ENCODE measurements at regions not wholly inside any gene's neighbourhood (a gene's known extent, or its start where the extent isn't known, plus 50 kb on each side); places are given as distances from the start of the nearest gene placed in this dataset.

- no peak for DNase-seq
These were observed 1377.6 kb downstream of the CDH11 start for GRCh38 chr16:63744077-63744874.

DNA sequence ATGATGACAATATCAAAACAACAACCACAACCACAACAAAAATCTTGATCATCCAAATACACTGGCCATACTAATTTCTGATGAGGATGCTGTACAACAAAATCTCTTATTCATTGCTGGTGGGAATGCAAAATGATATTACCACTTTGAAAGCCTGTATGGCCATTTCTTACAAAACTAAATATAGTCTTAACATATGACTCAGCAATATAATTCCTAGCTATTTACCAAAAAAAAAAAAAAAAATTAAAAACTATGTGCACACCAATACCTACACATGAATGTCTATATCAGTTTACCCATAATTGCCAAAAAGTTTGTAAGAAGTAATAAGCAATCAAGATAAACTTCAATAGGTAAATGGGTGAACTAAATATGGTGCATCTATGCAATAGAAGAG lies 1379.7 kb downstream of the CDH11 start:
- no peak for DNase-seq

DNA sequence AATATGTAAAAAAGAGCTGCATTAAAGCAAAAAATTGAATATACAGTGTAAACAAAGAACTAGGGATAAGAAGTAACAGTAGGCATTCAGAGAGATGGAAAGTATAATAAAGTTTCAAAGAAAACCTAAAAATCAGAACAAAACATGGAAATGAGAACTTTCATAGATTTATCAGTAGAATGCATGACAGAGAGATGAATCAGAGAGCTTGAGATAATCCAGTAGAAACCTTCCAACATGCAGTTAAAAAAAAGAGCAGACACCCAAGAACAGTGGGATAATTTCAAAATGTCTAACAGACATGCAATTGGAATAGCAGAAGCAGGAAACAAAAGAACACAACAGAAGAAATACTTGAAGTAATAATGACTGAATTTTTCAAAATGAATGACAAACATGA lies 1384.2 kb downstream of the CDH11 start:
- DNase-seq, result no peak

DNA sequence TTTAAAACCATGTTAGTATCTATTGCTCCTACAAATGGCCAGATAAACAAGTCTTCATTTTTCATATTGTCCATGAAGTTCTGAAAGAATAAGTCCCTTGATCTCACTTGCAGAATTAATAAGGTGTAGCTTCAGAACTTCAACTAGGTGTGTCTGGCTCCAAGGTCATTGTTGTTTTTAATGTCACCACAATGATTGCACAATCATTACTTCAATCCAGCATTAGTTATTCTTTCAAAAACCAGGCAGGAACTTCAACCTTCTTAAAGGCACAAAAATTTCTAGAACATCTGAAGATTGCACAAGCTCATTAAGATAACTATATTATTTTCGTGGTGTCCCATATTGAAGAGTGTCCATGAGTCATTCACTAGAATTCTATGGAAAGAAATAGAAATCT lies 1386.4 kb downstream of the CDH11 start:
- DNase-seq, result no peak

DNA sequence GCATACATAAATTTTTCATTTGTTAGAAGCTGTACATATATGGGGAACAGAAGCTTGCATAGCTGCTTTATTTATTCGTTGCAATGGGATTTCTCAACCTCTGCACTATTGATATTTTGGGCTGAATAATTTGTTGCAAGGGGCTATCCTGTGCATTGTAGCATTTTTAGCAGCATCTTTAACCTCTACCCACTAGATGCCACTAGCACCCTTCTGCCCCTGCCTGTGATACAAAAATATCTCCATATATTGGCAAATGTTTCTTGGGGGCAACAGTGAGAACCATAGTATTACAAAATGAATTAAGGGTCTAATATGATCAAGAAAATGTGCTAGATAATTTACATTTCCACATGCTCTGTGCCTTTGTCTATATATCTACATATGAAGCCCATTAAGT lies 1401.0 kb downstream of the CDH11 start:
- DNase-seq, result no peak

GRCh38 chr16:63719926-63720325 lies 1401.9 kb downstream of the CDH11 start:
- DNase-seq, result no peak

DNA sequence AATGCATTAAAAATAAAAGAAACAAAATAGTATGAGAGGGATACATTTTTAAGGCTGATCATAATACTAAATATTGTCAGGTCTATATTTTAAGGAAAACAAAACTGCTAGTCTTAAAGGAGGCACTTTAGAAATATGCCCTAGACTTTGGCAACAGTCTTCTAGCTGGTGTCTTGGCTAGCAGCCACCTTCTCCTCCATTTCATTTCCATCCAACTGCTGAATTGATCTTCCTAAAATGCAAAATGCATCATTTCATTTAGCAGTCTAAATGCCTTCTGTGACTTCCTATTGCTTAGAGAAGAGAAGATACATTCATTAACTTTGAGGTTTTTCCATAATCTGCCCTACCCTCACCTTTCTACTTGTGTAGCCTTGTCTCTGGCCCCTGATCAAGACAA lies 1404.1 kb downstream of the CDH11 start:
- no peak for DNase-seq

DNA sequence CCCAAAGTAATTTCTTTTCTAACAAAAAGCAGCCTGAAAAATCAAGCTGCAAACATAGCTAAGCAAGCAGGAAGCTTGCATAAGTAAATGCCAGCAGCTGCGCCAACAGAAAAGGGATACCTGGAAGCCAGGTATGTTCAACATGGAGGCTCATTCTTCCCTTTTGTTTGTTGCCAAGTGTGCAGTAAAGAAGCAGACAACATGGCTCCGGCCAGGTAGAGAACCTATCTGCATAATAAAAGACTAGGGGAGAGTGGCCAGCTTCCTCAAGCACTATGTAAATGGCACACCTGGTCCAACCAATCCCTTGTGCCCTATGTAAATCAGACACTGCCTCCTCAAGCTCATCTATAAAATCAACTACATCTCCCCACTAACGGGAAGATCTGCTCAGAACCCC lies 1407.0 kb downstream of the CDH11 start:
- DNase-seq, result no peak

- no peak for DNase-seq
These were observed 1409.1 kb downstream of the CDH11 start for GRCh38 chr16:63712725-63713124.

- no peak for DNase-seq
These were observed 1418.3 kb downstream of the CDH11 start for GRCh38 chr16:63703612-63704011.

DNA sequence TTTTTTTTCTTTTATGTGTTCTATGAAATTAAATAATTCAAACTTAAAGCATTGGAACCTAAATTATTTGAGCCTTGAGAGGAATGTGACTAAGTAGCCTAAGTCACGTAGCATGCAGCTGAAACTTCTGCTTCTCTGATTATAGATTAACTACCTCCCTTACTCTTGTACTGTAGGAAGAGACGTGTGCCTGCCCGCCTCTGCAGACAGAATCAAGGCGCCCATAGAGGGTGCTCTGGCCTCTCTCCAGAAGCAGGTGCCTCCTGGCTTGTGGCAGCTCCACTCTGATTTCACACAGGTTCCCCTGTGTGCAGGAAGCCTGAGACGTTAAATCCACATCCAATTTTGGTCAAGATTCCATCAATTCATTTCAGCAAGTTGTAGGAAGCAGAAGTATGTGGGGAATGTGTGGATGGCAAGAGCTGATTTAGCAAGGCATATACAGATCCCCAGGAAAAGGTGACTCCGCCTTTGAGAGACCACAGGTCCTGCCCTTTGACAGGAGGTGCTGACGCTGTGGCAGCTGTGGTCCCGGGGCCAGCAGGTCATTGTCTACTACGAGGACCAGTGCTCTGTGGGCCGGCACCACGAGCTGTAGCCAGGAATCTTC lies 1418.8 kb downstream of the CDH11 start:
- DNase-seq, result no peak

GRCh38 chr16:63697736-63698135 lies 1424.1 kb downstream of the CDH11 start:
- DNase-seq, result no peak

- DNase-seq, result no peak
These were observed 1426.5 kb downstream of the CDH11 start for GRCh38 chr16:63695347-63695746.

DNA sequence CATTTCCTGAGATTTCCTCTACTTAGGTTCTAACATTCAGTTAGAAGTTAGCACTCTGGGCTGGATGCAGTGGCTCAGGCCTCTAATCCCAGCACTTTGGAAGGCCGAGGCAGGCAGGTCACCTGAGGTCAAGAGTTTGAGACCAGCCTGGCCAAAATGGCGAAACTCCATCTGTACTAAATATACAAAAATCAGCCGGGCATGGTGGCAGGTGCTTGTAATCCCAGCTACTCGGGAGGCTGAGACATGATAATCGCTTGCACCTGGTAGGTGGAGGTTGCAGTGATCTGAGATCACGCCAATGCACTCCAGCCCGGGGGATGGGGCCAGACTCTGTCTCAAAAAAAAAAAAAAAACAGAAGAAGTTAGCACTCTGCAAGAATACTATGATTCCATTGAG lies 1430.9 kb downstream of the CDH11 start:
- no peak for DNase-seq

GRCh38 chr16:63690267-63690666 lies 1431.6 kb downstream of the CDH11 start:
- DNase-seq, result no peak

DNA sequence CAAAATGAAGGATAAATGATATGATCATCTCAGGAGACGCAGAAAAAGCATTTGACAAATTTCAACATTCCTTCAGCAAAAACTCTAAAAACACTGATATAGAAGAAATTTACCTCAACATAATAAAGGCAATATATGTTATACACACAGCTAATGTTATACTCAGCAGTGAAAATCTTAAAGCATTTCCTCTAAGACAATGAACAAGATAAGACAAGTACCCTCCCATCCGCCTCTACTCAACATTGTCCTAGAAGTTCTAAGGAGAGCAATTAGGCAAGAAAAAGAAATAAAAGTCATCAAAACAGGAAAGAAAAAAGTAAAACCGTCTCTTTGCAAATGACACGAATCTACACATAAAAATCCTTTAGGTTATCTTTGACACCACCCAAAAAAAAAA lies 1432.8 kb downstream of the CDH11 start:
- DNase-seq, result no peak

DNA sequence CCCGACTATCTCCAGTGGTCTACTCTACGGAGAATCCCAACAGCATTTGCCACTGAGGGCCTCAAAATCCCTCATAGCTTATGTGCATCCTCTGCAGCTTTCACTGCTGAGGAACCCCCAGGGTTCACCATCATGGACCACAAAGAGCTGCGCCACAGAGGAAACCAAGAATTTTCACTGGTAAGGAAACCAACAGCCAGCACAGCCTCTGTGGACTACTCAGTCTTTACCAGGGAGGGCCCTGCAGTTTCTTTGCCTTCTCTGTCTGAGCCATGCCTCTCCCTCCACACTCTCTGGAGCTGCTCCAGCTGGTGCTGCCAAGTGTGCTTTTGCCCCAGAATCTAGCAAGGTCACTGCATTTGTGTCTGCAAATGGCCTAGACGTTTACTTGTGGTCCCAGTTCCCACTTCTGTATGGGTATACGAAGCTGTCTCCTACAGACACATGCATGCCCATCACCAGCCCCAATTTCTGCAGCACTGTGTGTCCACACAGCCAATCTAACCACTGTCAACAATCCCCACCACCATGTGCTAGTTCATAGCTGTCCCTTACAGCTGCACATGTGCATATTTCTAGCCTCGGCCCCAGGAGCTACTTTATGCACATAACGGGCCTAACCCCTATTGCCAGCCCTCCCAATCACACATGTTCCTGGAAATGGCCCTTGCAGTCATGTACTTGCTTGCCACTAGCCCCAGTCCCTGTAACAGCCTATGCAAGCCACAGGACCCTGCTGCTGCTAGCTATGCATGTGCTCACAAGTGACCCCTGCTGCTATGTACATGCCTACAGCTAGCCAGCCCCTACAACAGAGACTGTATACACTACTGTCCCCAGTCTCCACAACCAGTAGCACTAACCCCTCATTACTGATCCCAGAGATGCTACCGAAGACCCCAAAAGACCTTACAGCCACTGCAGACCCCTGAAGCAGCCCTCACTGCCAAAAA lies 1437.4 kb downstream of the CDH11 start:
- DNase-seq, result no peak

DNA sequence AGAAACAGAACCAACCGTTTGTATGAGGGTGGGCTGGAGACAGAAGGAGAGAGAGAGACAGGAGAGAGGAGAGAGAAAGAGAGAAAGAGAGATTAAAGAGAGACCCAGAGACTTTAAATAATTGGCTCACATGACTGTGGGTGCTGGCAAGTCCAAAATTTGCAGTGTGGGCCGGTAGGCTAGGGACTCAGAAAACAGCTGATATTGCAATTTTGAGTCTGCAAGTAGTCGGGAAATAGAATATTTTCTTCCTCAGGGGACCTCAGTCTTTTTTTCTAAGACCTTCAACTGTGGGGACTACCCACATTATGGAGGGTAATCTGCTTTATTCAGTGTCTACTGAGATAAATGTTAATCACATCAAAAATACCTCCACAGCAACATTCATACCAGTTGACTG lies 1439.0 kb downstream of the CDH11 start:
- DNase-seq, result no peak

- no peak for DNase-seq
These were observed 1449.4 kb downstream of the CDH11 start for GRCh38 chr16:63672493-63672892.

DNA sequence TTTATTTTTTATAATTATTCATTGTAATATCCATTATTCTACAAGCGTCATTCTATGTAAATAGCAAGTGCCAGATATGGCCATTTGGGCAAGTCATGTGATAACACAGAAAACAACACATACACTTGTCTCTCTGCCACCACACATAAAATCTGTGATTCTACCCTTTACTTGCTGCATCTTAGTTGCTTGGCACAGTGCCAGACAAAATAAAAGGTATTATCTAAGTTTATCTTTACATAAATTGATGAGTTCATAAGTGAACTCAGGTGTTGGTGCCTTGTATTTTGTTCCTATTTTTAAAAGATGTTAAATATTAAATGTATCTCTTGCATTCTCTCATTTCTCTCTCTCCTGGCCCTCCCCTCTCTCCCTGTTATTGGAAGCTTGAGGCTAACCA lies 1458.7 kb downstream of the CDH11 start:
- no peak for DNase-seq

DNA sequence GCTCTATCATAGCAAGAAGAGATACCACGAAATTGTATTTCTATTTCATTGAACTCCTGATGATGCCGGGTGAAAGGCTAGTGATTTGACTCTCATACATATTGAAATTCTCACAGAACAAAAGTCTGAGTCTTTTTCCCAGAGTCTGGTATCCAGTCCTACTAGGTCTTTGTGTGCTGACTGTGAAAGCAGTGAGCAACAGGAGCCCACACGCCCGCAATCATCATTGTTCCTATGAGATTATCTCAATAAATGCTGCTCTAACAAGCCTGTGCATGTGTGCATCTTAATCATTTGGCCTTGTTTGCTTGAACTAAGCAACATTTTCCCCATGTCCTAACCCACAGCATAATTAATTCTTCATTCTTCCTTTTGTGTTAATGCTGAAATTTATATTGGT lies 1466.0 kb downstream of the CDH11 start:
- no peak for DNase-seq

DNA sequence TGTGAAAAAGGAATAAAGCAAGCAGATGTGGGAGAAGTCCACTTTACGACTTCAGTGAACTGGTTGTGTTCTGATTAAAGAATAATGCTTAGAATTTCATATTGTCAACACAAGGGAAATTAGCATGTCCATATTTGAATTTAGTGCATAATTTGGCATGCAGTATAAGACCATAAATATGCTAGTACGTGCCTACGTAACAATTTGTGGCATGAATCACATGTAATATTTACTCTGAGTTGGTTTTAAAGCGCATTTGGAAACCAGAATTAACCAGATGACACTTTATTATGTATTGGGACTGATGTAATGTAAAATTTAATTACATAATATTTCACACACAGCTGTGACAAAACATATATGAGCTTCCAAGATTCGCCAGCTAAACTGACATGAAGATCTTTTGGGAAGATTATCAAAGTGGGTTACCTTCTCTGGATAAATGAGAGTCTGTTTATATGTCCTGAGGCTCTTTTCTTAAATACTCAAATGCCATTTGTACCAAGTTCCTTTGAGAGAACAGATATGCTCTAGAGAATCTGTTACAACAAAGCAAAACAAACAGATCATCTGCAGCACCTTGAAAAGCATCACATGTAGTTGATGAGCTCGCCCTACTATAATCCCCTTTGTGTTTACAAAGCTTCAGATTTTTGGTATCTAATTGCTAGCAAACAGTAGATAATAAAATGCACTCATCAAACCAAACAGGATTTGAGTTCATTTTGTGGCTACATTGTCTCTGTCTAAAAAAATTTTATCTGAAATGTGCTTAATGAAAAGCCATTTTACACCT lies 1468.6 kb downstream of the CDH11 start:
- DNase-seq, result no peak

GRCh38 chr16:63652091-63652490 lies 1469.8 kb downstream of the CDH11 start:
- no peak for DNase-seq

All from GF-D8 (cell line).